ENCODE measurements at regions not wholly inside any gene's neighbourhood (a gene's known extent, or its start where the extent isn't known, plus 50 kb on each side); places are given as distances from the start of the nearest gene placed in this dataset.

- Histone ChIP-seq H3K4me2 (ENCODE audit: low read depth, low read length) (peak overlapping the region; percentile 44; the same call in 1 of the 2 replicates), H3K79me2 (ENCODE audit: low read length) (no peaks in the 10 kb centered on the region), H3F3A (ENCODE audit: insufficient read depth, low read length) (no peaks in the 10 kb centered on the region), H2AFZ (ENCODE audit: low read length) (peak overlapping the region; percentile 63; the same call in 1 of the 2 replicates), H3K4me3 (ENCODE audit: low read length) (no peak overlapping the region), H3K4me1 (ENCODE audit: low read length) (peaks cover 16% of the 10 kb centered on the region; the same call in 1 of the 2 replicates), H4K20me1 (ENCODE audit: insufficient read depth, low read length) (no peaks in the 10 kb centered on the region), H3K36me3 (replicated peaks; ENCODE audit: insufficient read depth, low read length) (no peaks in the 10 kb centered on the region), H3K9me3 (replicated peaks; ENCODE audit: insufficient read depth, low read length) (no peaks in the 10 kb centered on the region), H3K27ac (ENCODE audit: low read length) (peak overlapping the region; percentile 13; the same call in 1 of the 2 replicates), H3K9me2 (replicated peaks; ENCODE audit: insufficient read depth, low read length) (no peaks in the 10 kb centered on the region), H3K27me3 (replicated peaks; ENCODE audit: insufficient read depth, low read length) (no peaks in the 10 kb centered on the region), H3K9ac (ENCODE audit: low read length) (no peak overlapping the region; the same call in 1 of the 2 replicates)
- DNase-seq, result no peak
- TF ChIP-seq EZH2 (optimal IDR thresholded peaks at IDR 0.05; ENCODE audit: low read depth, low read length) (no peak), EZH2phosphoT487 (IDR thresholded peaks at IDR 0.05; ENCODE audit: low read length) (no peak)
- TF ChIP-seq, protein P1, sequence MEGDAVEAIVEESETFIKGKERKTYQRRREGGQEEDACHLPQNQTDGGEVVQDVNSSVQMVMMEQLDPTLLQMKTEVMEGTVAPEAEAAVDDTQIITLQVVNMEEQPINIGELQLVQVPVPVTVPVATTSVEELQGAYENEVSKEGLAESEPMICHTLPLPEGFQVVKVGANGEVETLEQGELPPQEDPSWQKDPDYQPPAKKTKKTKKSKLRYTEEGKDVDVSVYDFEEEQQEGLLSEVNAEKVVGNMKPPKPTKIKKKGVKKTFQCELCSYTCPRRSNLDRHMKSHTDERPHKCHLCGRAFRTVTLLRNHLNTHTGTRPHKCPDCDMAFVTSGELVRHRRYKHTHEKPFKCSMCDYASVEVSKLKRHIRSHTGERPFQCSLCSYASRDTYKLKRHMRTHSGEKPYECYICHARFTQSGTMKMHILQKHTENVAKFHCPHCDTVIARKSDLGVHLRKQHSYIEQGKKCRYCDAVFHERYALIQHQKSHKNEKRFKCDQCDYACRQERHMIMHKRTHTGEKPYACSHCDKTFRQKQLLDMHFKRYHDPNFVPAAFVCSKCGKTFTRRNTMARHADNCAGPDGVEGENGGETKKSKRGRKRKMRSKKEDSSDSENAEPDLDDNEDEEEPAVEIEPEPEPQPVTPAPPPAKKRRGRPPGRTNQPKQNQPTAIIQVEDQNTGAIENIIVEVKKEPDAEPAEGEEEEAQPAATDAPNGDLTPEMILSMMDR (IDR thresholded peaks at IDR 0.05; ENCODE audit: low read length), result no peak
Measured at GRCh38 chr15:59918994-59919951, 84.8 kb upstream of the FOXB1 start.

- TF ChIP-seq, protein P1 (IDR thresholded peaks at IDR 0.05; ENCODE audit: low read length), result peak; percentile 77
- no peak for TF ChIP-seq EZH2phosphoT487 (IDR thresholded peaks at IDR 0.05; ENCODE audit: low read length)
- TF ChIP-seq EZH2 (optimal IDR thresholded peaks at IDR 0.05; ENCODE audit: low read depth, low read length), result no peak
- Histone ChIP-seq H3K79me2 (ENCODE audit: low read length) (no peaks in the 10 kb centered on the region), H3K27ac (ENCODE audit: low read length) (no peak overlapping the region), H3K9me3 (replicated peaks; ENCODE audit: insufficient read depth, low read length) (no peaks in the 10 kb centered on the region), H3K4me1 (ENCODE audit: low read length) (peaks cover 12% of the 10 kb centered on the region; the same call in 1 of the 2 replicates), H2AFZ (ENCODE audit: low read length) (0 out of 2 replicates have a peak overlapping the region, but pooled peaks have one; percentile 4), H3K36me3 (replicated peaks; ENCODE audit: insufficient read depth, low read length) (no peaks in the 10 kb centered on the region), H3K4me3 (ENCODE audit: low read length) (no peak overlapping the region), H3K9me2 (replicated peaks; ENCODE audit: insufficient read depth, low read length) (no peaks in the 10 kb centered on the region), H3K4me2 (ENCODE audit: low read depth, low read length) (no peak overlapping the region), H3F3A (ENCODE audit: insufficient read depth, low read length) (no peaks in the 10 kb centered on the region), H3K27me3 (replicated peaks; ENCODE audit: insufficient read depth, low read length) (no peaks in the 10 kb centered on the region), H3K9ac (ENCODE audit: low read length) (no peak overlapping the region), H4K20me1 (ENCODE audit: insufficient read depth, low read length) (no peaks in the 10 kb centered on the region)
- peak; percentile 80 for DNase-seq
Measured at GRCh38 chr15:59917504-59918157, 86.5 kb upstream of the FOXB1 start.

DNA sequence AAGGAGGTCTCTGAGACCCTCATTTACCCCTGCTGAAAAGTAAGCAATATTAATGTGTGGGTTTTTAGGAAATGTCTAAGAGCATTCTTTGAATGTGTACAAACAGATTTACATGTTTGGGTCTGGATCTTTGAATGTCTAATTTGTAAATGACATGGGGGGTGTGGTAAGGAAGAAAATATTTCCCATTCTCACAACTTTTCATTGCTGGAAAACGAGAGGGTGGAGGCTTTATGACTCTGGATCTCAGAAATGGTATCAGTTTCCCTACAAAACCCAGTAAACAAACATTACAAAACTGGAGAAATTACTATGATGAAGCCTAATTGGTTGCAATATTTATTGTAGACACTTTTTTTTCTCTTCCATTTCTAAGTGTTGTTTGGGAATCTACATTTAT is 98.1 kb upstream of the FOXB1 start:
- H3K9ac ChIP-seq (ENCODE audit: low read length), result no peak overlapping the region
- H3K9me3 ChIP-seq (replicated peaks; ENCODE audit: insufficient read depth, low read length), result no peaks in the 10 kb centered on the region
- H3K36me3 ChIP-seq (replicated peaks; ENCODE audit: insufficient read depth, low read length), result no peaks in the 10 kb centered on the region
- H3K4me1 ChIP-seq (ENCODE audit: low read length), result no peaks in the 10 kb centered on the region
- no peak overlapping the region for H2AFZ ChIP-seq (ENCODE audit: low read length)
- no peaks in the 10 kb centered on the region for H3K9me2 ChIP-seq (replicated peaks; ENCODE audit: insufficient read depth, low read length)
- no peaks in the 10 kb centered on the region for H3K27me3 ChIP-seq (replicated peaks; ENCODE audit: insufficient read depth, low read length)
- no peak overlapping the region for H3K4me2 ChIP-seq (ENCODE audit: low read depth, low read length)
- H3K27ac ChIP-seq (ENCODE audit: low read length), result no peak overlapping the region
- no peaks in the 10 kb centered on the region for H4K20me1 ChIP-seq (ENCODE audit: insufficient read depth, low read length)
- TF ChIP-seq EZH2phosphoT487 (IDR thresholded peaks at IDR 0.05; ENCODE audit: low read length), result no peak
- no peak for TF ChIP-seq EZH2 (optimal IDR thresholded peaks at IDR 0.05; ENCODE audit: low read depth, low read length)
- no peaks in the 10 kb centered on the region for H3K79me2 ChIP-seq (ENCODE audit: low read length)
- no peak for DNase-seq
- H3K4me3 ChIP-seq (ENCODE audit: low read length), result no peak overlapping the region
- H3F3A ChIP-seq (ENCODE audit: insufficient read depth, low read length), result no peaks in the 10 kb centered on the region
